ENCODE measurements at regions not wholly inside any gene's neighbourhood (a gene's known extent, or its start where the extent isn't known, plus 50 kb on each side); places are given as distances from the start of the nearest gene placed in this dataset.

DNA sequence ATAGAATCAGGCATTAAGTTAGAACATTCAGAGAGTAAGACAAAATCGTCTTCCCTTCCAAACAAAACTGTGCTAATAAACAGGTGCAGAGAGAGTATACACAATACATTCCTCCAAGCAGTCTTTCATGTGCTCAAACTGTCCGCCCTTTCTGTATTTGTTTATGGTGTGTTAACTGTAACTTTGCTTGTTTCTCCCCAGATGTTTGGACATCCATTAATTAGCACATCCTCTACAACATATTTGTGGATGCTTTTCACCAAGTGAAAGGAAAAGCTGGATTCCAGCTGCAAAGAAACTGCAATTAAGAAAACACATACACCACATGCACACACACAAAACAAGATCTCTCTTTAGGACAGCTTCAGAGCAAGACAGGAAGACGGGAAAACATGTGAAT lies 912.6 kb downstream of the NTRK3 start:
- H3K9me2 ChIP-seq (ENCODE audit: insufficient read depth): peaks cover 10% of the 10 kb centered on the region
- no peaks in the 10 kb centered on the region for H3K4me1 ChIP-seq (ENCODE audit: insufficient read depth)
- no peaks in the 10 kb centered on the region for H3K9me3 Mint-ChIP-seq
- H3K4me3 Mint-ChIP-seq: no peak overlapping the region
- H2AFZ ChIP-seq: 0 out of 2 replicates have a peak overlapping the region, but pooled peaks have one; percentile 7
- no peaks in the 10 kb centered on the region for H4K20me1 ChIP-seq (replicated peaks; ENCODE audit: insufficient read depth)
- no peaks in the 10 kb centered on the region for H3K27me3 ChIP-seq (ENCODE audit: insufficient read depth)
- no peaks in the 10 kb centered on the region for H3K36me3 ChIP-seq (ENCODE audit: insufficient read depth)
- TF ChIP-seq JUNB (IDR thresholded peaks at IDR 0.05; ENCODE audit: unreplicated experiment) (no peak), EZH2phosphoT487 (IDR thresholded peaks at IDR 0.05; ENCODE audit: unreplicated experiment) (no peak), POLR2AphosphoS5 (IDR thresholded peaks at IDR 0.05; ENCODE audit: low read depth) (no peak), ZNF462 (CRISPR knock-in tag; IDR thresholded peaks at IDR 0.05) (no peak), CREB1 (CRISPR knock-in tag; IDR thresholded peaks at IDR 0.05; ENCODE audit: low read depth) (no peak), STAT1 (IDR thresholded peaks at IDR 0.05; ENCODE audit: unreplicated experiment) (no peak), EZH2 (IDR thresholded peaks at IDR 0.05; ENCODE audit: low read depth, unreplicated experiment) (no peak), REST (IDR thresholded peaks at IDR 0.05; ENCODE audit: unreplicated experiment) (no peak), ZNF331 (CRISPR knock-in tag; IDR thresholded peaks at IDR 0.05; ENCODE audit: low read depth) (no peak), ZNF114 (CRISPR knock-in tag; IDR thresholded peaks at IDR 0.05) (no peak), CTCF (conservative IDR thresholded peaks at IDR 0.05; ENCODE audit: low read depth in 2 of 2) (no peak), NANOG (IDR thresholded peaks at IDR 0.05; ENCODE audit: borderline replicate concordance) (no peak)
- TF ChIP-seq, protein P1, sequence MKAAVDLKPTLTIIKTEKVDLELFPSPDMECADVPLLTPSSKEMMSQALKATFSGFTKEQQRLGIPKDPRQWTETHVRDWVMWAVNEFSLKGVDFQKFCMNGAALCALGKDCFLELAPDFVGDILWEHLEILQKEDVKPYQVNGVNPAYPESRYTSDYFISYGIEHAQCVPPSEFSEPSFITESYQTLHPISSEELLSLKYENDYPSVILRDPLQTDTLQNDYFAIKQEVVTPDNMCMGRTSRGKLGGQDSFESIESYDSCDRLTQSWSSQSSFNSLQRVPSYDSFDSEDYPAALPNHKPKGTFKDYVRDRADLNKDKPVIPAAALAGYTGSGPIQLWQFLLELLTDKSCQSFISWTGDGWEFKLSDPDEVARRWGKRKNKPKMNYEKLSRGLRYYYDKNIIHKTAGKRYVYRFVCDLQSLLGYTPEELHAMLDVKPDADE (IDR thresholded peaks at IDR 0.05): no peak
- no peaks in the 10 kb centered on the region for H3K36me3 Mint-ChIP-seq (ENCODE audit: low read depth)
- H3K27ac Mint-ChIP-seq: no peak overlapping the region
- no peak for ATAC-seq
- no peaks in the 10 kb centered on the region for H3F3A ChIP-seq (replicated peaks; ENCODE audit: low read depth)
- no peak for DNase-seq (ENCODE audit: low spot score)
- no peak overlapping the region for H3K4me2 ChIP-seq
- H3K27me3 Mint-ChIP-seq (ENCODE audit: insufficient read depth, low read depth, poor library complexity): no peaks in the 10 kb centered on the region
- no peak overlapping the region for H3K4me3 ChIP-seq
- no peak overlapping the region for H3K27ac ChIP-seq (ENCODE audit: low read depth)
- no peaks in the 10 kb centered on the region for H3K4me1 Mint-ChIP-seq
- H3K79me2 ChIP-seq (replicated peaks; ENCODE audit: insufficient read depth): no peaks in the 10 kb centered on the region
